GM12874 (cell line): ENCODE measurements at regions not wholly inside any gene's neighbourhood (a gene's known extent, or its start where the extent isn't known, plus 50 kb on each side); places are given as distances from the start of the nearest gene placed in this dataset.

ENCODE experiments used
- TF ChIP-seq, protein P1 (sequence below): IDR thresholded peaks from 2 replicates; pipeline ENCODE4 v1.5.1; 2011; ENCODE audit warnings: low read depth, mild to moderate bottlenecking, control low read depth, low read length, moderate library complexity; ENCODE audit not compliant: insufficient read depth

DNA sequence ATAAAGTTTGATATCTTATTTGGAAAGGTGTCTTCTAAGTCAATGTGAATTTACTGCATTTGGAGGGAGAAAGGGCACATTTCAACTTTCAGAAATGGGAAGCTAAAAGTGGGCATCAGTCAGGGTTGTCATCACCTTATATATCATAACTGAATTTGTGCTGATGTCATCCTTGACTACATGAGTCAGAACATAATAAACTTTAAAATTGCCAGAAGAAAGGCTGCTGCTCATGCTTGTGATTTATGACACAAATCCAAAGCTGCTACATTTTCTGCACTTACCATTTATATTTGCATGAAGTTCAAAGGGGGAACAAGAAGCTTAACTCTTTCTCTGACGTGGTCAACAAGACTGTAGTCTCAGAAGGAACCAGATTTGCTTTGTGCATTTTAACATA, 196.6 kb downstream of the UTP18 start:
- TF ChIP-seq, protein P1, sequence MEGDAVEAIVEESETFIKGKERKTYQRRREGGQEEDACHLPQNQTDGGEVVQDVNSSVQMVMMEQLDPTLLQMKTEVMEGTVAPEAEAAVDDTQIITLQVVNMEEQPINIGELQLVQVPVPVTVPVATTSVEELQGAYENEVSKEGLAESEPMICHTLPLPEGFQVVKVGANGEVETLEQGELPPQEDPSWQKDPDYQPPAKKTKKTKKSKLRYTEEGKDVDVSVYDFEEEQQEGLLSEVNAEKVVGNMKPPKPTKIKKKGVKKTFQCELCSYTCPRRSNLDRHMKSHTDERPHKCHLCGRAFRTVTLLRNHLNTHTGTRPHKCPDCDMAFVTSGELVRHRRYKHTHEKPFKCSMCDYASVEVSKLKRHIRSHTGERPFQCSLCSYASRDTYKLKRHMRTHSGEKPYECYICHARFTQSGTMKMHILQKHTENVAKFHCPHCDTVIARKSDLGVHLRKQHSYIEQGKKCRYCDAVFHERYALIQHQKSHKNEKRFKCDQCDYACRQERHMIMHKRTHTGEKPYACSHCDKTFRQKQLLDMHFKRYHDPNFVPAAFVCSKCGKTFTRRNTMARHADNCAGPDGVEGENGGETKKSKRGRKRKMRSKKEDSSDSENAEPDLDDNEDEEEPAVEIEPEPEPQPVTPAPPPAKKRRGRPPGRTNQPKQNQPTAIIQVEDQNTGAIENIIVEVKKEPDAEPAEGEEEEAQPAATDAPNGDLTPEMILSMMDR = no peak

DNA sequence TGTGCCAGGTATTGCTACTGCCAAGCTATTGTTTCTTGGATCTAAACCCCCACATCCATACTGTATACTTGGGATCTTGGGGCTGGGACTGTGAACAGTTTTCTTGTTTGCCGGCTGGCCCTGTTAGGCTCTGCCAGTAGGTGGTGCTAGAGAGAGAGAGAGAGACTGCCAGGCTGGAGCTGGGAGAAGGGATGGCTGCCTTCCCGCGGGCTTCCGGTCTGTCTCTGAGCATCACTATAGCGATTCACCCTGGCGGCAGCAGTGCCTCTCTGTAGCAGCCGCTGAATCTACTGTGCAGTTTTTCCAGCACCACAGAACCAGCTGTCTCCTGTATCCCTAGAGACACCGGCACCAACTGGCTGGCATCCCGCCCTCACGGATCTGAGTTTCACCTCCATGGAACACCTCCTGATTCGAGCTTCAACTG, 201.2 kb downstream of the UTP18 start:
- TF ChIP-seq, protein P1 = peak; percentile 87

DNA sequence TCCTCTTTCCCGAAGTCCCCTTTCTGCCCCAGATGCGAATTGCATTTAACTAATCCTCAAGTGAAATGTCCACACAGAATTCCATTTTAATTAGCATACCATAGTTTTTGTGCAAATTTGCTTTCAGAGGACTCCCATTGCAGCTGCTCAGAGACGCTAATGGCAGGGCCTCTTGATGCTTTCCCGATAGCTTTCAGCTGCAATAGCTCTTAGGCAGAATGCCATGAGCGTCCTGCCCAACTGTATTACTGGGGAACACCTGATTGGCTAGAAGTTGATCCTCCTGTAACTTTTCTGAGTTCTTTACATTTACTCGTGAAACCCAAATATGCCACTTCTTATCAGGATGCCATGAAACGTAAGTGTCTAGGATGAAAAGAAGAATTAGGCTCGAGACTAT, 203.0 kb downstream of the UTP18 start:
- TF ChIP-seq, protein P1 = no peak

DNA sequence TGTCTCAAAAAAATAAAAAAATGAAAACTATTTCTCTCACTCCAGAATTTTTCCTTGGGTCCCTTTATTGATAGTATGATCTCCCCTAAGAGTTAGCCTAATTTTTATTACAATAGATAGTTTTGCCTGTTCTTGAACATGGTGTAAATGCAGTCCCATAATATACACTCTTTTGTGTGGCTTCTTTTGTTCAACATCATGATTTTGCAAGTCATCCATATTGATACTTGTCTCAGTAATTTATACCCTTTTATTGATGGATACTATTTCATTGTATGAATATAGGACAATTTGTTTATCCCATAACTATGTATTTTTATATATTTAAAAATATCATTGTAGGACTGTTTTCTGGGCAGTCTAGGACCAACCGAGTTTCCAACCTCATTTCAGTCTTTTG, 207.0 kb downstream of the UTP18 start:
- TF ChIP-seq, protein P1 = no peak

DNA sequence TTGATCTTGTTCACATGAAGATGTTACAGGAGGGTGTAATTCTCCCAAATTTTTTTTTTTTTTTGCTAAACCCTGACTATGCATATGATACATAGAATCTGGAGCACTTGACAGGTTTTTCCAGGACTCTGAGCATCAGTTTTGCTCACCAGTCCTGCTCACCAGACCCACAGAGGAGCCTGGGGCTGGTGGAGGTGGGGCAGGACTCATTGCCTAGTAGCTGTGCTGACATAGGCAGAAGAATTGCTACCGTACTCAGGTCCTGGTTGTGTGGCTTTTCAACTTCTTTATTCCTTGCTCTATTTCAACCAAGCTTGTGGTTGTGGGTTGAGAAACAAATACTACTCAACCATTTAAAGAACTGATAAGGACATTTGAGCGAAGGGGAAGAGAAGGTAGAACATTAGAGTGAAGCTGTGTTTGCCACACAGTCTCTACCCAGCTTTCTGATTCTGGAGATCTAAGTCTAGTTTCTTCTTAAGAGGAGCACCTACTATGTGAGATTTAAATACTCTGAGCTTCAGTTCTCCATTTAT, 212.4 kb downstream of the UTP18 start:
- TF ChIP-seq, protein P1 = no peak

DNA sequence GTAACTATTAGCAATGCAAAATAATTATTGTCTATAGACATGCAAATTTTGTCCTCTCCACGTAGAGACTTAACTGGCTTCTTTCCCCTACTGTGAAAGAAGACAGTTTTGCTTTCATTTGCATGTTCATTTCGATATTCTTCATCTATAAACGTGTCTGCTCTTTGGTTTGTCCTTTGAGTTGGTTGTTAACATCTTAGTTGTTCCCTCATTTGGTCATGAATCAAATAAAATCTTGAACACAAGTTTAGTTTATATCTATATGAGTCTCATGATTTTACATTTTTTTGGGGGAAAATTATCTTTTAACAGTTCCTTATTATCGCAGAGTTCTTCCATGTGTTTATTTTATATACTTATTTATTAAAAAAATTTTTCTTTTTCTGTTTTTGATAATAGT, 214.4 kb downstream of the UTP18 start:
- TF ChIP-seq, protein P1 = no peak

DNA sequence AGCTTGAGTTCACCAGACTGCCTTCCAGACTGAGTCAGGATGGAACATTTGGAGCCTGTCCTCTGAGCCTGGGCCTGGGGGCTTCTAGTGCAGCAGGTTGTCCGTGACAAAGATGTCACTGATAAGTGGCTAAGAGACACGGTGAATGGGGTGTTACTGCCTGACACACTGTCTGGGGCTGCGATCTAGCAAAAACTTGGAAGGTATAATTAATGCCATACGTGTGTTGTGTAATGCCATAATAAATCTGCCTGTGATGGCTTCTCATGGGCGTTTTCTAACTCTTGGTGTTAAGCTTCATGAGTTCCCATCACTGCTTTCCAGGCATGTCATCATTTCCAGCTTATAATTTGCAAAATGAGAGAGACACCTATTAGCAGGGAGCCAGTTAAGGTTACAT, 215.4 kb downstream of the UTP18 start:
- TF ChIP-seq, protein P1 = no peak
